GM21529 (cell line): ENCODE measurements at regions not wholly inside any gene's neighbourhood (a gene's known extent, or its start where the extent isn't known, plus 50 kb on each side); places are given as distances from the start of the nearest gene placed in this dataset.
"Not testable (repeated sequence)": the region's sequence is repeated elsewhere in the genome, so short reads cannot be mapped to it uniquely, and the experiment has no call there.

Experiments
- ATAC-seq: cut with Tn5 transposase; IDR thresholded peaks from one replicate; pipeline ENCODE4 v1.9.1; 2021; ENCODE audit not compliant: unreplicated experiment

- no peak for ATAC-seq
Measured at GRCh38 chr5:98517560-98518366, 255.7 kb upstream of the RGMB start.

GRCh38 chr5:98518754-98519153, 254.7 kb upstream of the RGMB start:
- no peak for ATAC-seq

- no peak for ATAC-seq
Measured at GRCh38 chr5:98519571-98519970, 253.9 kb upstream of the RGMB start.

- ATAC-seq = no peak
Measured at GRCh38 chr5:98521821-98522220, 251.6 kb upstream of the RGMB start.

GRCh38 chr5:98524773-98525172, 248.7 kb upstream of the RGMB start:
- no peak for ATAC-seq

GRCh38 chr5:98527846-98528245, 245.6 kb upstream of the RGMB start:
- no peak for ATAC-seq

GRCh38 chr5:98529321-98529720, 244.1 kb upstream of the RGMB start:
- no peak for ATAC-seq

- ATAC-seq = no peak
Measured at GRCh38 chr5:98530224-98530623, 243.2 kb upstream of the RGMB start.

- ATAC-seq = no peak
Measured at GRCh38 chr5:98535901-98536300, 237.6 kb upstream of the RGMB start.

GRCh38 chr5:98540056-98540455, 233.4 kb upstream of the RGMB start:
- no peak for ATAC-seq

GRCh38 chr5:98541641-98542040, 231.8 kb upstream of the RGMB start:
- no peak for ATAC-seq

GRCh38 chr5:98543490-98543889, 230.0 kb upstream of the RGMB start:
- ATAC-seq = no peak

GRCh38 chr5:98546924-98547323, 226.5 kb upstream of the RGMB start:
- not testable (repeated sequence) for ATAC-seq

- no peak for ATAC-seq
Measured at GRCh38 chr5:98556712-98557111, 216.8 kb upstream of the RGMB start.

GRCh38 chr5:98557916-98558315, 215.5 kb upstream of the RGMB start:
- no peak for ATAC-seq

- ATAC-seq = no peak
Measured at GRCh38 chr5:98563885-98564653, 209.4 kb upstream of the RGMB start.

- no peak for ATAC-seq
Measured at GRCh38 chr5:98564836-98565235, 208.6 kb upstream of the RGMB start.

- no peak for ATAC-seq
Measured at GRCh38 chr5:98568336-98568735, 205.1 kb upstream of the RGMB start.

GRCh38 chr5:98569288-98569687, 204.2 kb upstream of the RGMB start:
- ATAC-seq = no peak

GRCh38 chr5:98570010-98570409, 203.5 kb upstream of the RGMB start:
- no peak for ATAC-seq

- no peak for ATAC-seq
Measured at GRCh38 chr5:98570661-98571191, 202.7 kb upstream of the RGMB start.

GRCh38 chr5:98573834-98574320, 199.6 kb upstream of the RGMB start:
- ATAC-seq = no peak
